Endothelial cell of umbilical vein (primary cell): ENCODE measurements at regions not wholly inside any gene's neighbourhood (a gene's known extent, or its start where the extent isn't known, plus 50 kb on each side); places are given as distances from the start of the nearest gene placed in this dataset.

Source experiments
- CTCF ChIP-seq, 2 donors: IDR thresholded peaks; 1 replicate in 1 of 2; 2 replicates in 1 of 2; pipeline ENCODE4 v1.5.1; 2011; ENCODE audit warnings: low read length in 2 of 2, mild to moderate bottlenecking in 2 of 2, moderate library complexity in 2 of 2, control low read depth in 1 of 2, inconsistent platforms in 1 of 2, low read depth in 1 of 2; ENCODE audit not compliant: insufficient read depth in 1 of 2; ENCODE audit errors: extremely low read depth in 1 of 2
- JUN ChIP-seq: IDR thresholded peaks from 2 replicates; pipeline ENCODE4 v1.6.1; 2011; ENCODE audit warnings: borderline replicate concordance, low read depth; ENCODE audit not compliant: insufficient read length, insufficient read depth
- MAX ChIP-seq: IDR thresholded peaks from 2 replicates; pipeline ENCODE4 v1.6.1; 2011; ENCODE audit not compliant: insufficient read depth, insufficient read length
- MYC ChIP-seq: IDR thresholded peaks from one replicate; pipeline ENCODE4 v1.6.1; 2011; ENCODE audit warnings: mild to moderate bottlenecking, low read depth, low read length
- POLR2A ChIP-seq: IDR thresholded peaks from 2 replicates; pipeline ENCODE4 v1.6.1; 2012; ENCODE audit warnings: low read depth, mild to moderate bottlenecking, control low read depth, low read length
- POLR2AphosphoS5 ChIP-seq: IDR thresholded peaks from 2 replicates; pipeline ENCODE4 v1.6.1; 2012; ENCODE audit warnings: low read depth, mild to moderate bottlenecking, control low read depth, low read length, moderate library complexity; ENCODE audit not compliant: insufficient read depth

- TF ChIP-seq CTCF (IDR thresholded peaks at IDR 0.05; ENCODE audit: extremely low read depth in 1 of 2, insufficient read depth in 1 of 2, low read depth in 1 of 2, low read length in 2 of 2): no peak
- no peak for TF ChIP-seq JUN
- no peak for TF ChIP-seq POLR2A
- no peak for TF ChIP-seq MAX
- TF ChIP-seq POLR2AphosphoS5: no peak
- no peak for TF ChIP-seq MYC
Observed at GRCh38 chr6:163635315-163635714, 220.8 kb downstream of the QKI start.
